ENCODE measurements at regions not wholly inside any gene's neighbourhood (a gene's known extent, or its start where the extent isn't known, plus 50 kb on each side); places are given as distances from the start of the nearest gene placed in this dataset.

DNA sequence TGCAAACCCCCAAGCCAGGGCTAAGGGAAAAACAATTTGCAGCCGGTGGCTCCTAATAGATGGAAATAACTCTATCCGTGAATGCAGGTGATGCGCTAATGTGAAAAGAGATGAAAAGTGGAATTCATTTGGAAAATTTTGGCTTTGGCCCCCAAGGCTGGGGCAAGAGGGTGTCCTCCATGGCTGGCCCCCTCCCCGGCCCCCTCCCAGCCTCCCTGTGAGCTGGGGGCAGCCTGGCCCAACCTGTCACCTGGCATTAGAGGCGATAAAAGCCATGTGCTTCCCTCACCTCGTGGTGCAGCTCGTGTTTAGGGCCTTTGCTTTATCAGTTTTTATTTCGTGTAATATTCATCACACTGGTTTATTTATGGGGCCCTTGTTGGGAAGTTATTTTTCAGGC is 267.2 kb downstream of the ENGASE start:
- TF ChIP-seq NFRKB (IDR thresholded peaks at IDR 0.05) (no peak), FOXM1 (IDR thresholded peaks at IDR 0.05; ENCODE audit: borderline replicate concordance) (no peak), TARDBP (IDR thresholded peaks at IDR 0.05) (no peak)
